A673 (cell line): ENCODE measurements at regions not wholly inside any gene's neighbourhood (a gene's known extent, or its start where the extent isn't known, plus 50 kb on each side); places are given as distances from the start of the nearest gene placed in this dataset.

Experiments
- CTCF ChIP-seq: fragments of 300-800, 200-600 bp; sonication (generic); conservative IDR thresholded peaks from 2 replicates; pipeline ENCODE4 v1.5.1; 2017; ENCODE audit warnings: low read depth, mild to moderate bottlenecking, antibody characterized with exemption, low read length, moderate library complexity, mixed read lengths
- EZH2 ChIP-seq: fragments of 200-600 bp; sonication (generic); IDR thresholded peaks from 2 replicates; pipeline ENCODE4 v1.6.1; 2017; ENCODE audit warnings: borderline replicate concordance, low read depth, mild to moderate bottlenecking, mixed read lengths, antibody characterized with exemption, low read length; ENCODE audit not compliant: poor library complexity, severe bottlenecking

GRCh38 chr3:152706991-152707713 is 127.8 kb upstream of the P2RY1 start:
- TF ChIP-seq CTCF (no peak), EZH2 (no peak)
